ENCODE measurements at regions not wholly inside any gene's neighbourhood (a gene's known extent, or its start where the extent isn't known, plus 50 kb on each side); places are given as distances from the start of the nearest gene placed in this dataset.

- TF ChIP-seq CTCF (conservative IDR thresholded peaks at IDR 0.05; ENCODE audit: low read length) (no peak), EZH2phosphoT487 (IDR thresholded peaks at IDR 0.05; ENCODE audit: borderline replicate concordance) (no peak)
Observed at GRCh38 chr12:40597133-40597532, 95.1 kb upstream of the CNTN1 start.
